Calu3 (cell line): ENCODE measurements at regions not wholly inside any gene's neighbourhood (a gene's known extent, or its start where the extent isn't known, plus 50 kb on each side); places are given as distances from the start of the nearest gene placed in this dataset.

Source experiments
- BruUV-seq: library from RNA; stranded (reverse); fragments of 400-500 nt; replicated peaks from 2 replicates; lab custom pipeline; 2021; lab: Mats Ljungman, UMichigan
- CTCF ChIA-PET: fragments of 300-600 bp; sonication (Branson Sonifier 250); formaldehyde crosslinking; loops from one replicate; lab custom pipeline; 2022; ENCODE audit warnings: antibody characterized with exemption; lab: Charles Lee
- DNase-seq: peaks from one replicate; pipeline ENCODE4 v3.0.0; 2022
- H3K27ac Mint-ChIP-seq: one replicate; pipeline ENCODE4 v1.8.0; 2022; ENCODE audit warnings: mixed read lengths; ENCODE audit not compliant: unreplicated experiment
- H3K27me3 Mint-ChIP-seq: one replicate; pipeline ENCODE4 v1.8.0; 2022; ENCODE audit warnings: mixed read lengths; ENCODE audit not compliant: unreplicated experiment
- H3K36me3 Mint-ChIP-seq: one replicate; pipeline ENCODE4 v1.8.0; 2022; ENCODE audit warnings: mild to moderate bottlenecking, moderate library complexity, mixed read lengths; ENCODE audit not compliant: insufficient read depth, unreplicated experiment
- H3K4me1 Mint-ChIP-seq: one replicate; pipeline ENCODE4 v1.8.0; 2022; ENCODE audit warnings: mild to moderate bottlenecking, low read depth, mixed read lengths; ENCODE audit not compliant: unreplicated experiment
- H3K4me3 Mint-ChIP-seq: one replicate; pipeline ENCODE4 v1.8.0; 2022; ENCODE audit warnings: mild to moderate bottlenecking, low read depth, moderate library complexity, mixed read lengths; ENCODE audit not compliant: unreplicated experiment
- H3K9me3 Mint-ChIP-seq: one replicate; pipeline ENCODE4 v1.8.0; 2022; ENCODE audit warnings: low read depth, mixed read lengths; ENCODE audit not compliant: unreplicated experiment
- CTCF ChIP-seq: fragments of 200-600 bp; IDR thresholded peaks from one replicate; pipeline ENCODE4 v1.8.0; 2022; ENCODE audit warnings: antibody characterized with exemption; ENCODE audit not compliant: unreplicated experiment
- intact Hi-C: fragments of 100-400 bp; cut with micrococcal nuclease; formaldehyde crosslinking; loops from one replicate; pipeline ENCODE4 v1.10.0; 2022; ENCODE audit not compliant: unreplicated experiment

- no peak overlapping the region for H3K27ac Mint-ChIP-seq
- BruUV-seq = no TSS peak
- no peaks in the 10 kb centered on the region for H3K9me3 Mint-ChIP-seq
- no peak for DNase-seq
- H3K4me3 Mint-ChIP-seq = no peak overlapping the region
- intact Hi-C loops = no loop called here
- peaks cover 10% of the 10 kb centered on the region for H3K4me1 Mint-ChIP-seq
- H3K36me3 Mint-ChIP-seq = no peaks in the 10 kb centered on the region
- CTCF ChIA-PET = interaction anchor here (0.6 to 1.4 kb wide), 2 partner anchors 11 to 14 kb away, joined by 4 to 6 read pairs; no protein-coding TSS in a partner anchor
- TF ChIP-seq CTCF = no peak
- no peaks in the 10 kb centered on the region for H3K27me3 Mint-ChIP-seq
These were observed 170.7 kb downstream of the GATA3 start for GRCh38 chr10:8225187-8225586.

- CTCF ChIA-PET = no interaction called here
- no TSS peak for BruUV-seq
These were observed 172.8 kb downstream of the GATA3 start for GRCh38 chr10:8227246-8227645.

GRCh38 chr10:8229153-8229552 is 174.7 kb downstream of the GATA3 start:
- H3K27ac Mint-ChIP-seq = no peak overlapping the region
- BruUV-seq = no TSS peak
- intact Hi-C loops = no loop called here
- peaks cover 10% of the 10 kb centered on the region for H3K4me1 Mint-ChIP-seq
- no peak for DNase-seq
- CTCF ChIA-PET = no interaction called here
- H3K9me3 Mint-ChIP-seq = no peaks in the 10 kb centered on the region
- no peak for TF ChIP-seq CTCF
- no peaks in the 10 kb centered on the region for H3K36me3 Mint-ChIP-seq
- no peak overlapping the region for H3K4me3 Mint-ChIP-seq
- H3K27me3 Mint-ChIP-seq = no peaks in the 10 kb centered on the region

More at GRCh38 chr10:8227246-8227645, 172.8 kb downstream of the GATA3 start:
- peaks cover 10% of the 10 kb centered on the region for H3K4me1 Mint-ChIP-seq
- H3K27ac Mint-ChIP-seq = no peak overlapping the region
- no peak overlapping the region for H3K4me3 Mint-ChIP-seq
- intact Hi-C loops = no loop called here
- DNase-seq = no peak
- H3K9me3 Mint-ChIP-seq = no peaks in the 10 kb centered on the region
- no peaks in the 10 kb centered on the region for H3K27me3 Mint-ChIP-seq
- H3K36me3 Mint-ChIP-seq = no peaks in the 10 kb centered on the region
- TF ChIP-seq CTCF = no peak

DNA sequence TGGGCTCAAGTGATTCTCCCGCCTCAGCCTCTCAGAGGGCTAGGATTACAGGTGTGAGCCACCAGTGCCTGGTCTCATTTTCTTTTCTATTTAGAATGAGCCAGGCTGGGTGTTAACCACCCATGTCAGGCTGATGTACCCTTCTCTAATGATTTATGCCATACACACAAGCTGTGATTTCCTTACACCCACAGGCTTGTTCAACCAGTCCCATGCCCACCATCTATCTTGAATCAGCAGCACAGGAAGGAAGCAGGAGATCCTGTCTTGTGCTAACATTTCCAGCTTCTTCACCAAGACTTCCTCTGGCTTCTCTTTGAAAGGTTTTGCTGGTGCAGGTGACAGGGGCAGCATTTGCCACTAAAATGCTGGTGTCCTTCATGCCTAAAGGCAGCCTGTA is 176.4 kb downstream of the GATA3 start:
- CTCF ChIA-PET = no interaction called here
- Mint-ChIP-seq H3K27ac (no peak overlapping the region), H3K4me1 (peaks cover 10% of the 10 kb centered on the region), H3K4me3 (no peak overlapping the region), H3K27me3 (no peaks in the 10 kb centered on the region), H3K9me3 (no peaks in the 10 kb centered on the region), H3K36me3 (no peaks in the 10 kb centered on the region)
- no peak for TF ChIP-seq CTCF
- intact Hi-C loops = no loop called here
- no TSS peak for BruUV-seq
- DNase-seq = no peak
